OCI-LY7 (cell line): ENCODE measurements at regions not wholly inside any gene's neighbourhood (a gene's known extent, or its start where the extent isn't known, plus 50 kb on each side); places are given as distances from the start of the nearest gene placed in this dataset.

Experiments
- EZH2phosphoT487 ChIP-seq: fragments of 200-600 bp; sonication (generic); IDR thresholded peaks from 2 replicates; pipeline ENCODE4 v1.6.1; 2018; ENCODE audit warnings: low read depth, borderline replicate concordance, mild to moderate bottlenecking, mixed run types, antibody characterized with exemption, low read length, moderate library complexity, mixed read lengths
- TF ChIP-seq, protein P1 (sequence below): fragments of 200-600 bp; sonication (generic); conservative IDR thresholded peaks from 2 replicates; pipeline ENCODE4 v1.5.1; 2014; ENCODE audit warnings: mild to moderate bottlenecking, antibody characterized with exemption, low read length, moderate library complexity, mixed read lengths

DNA sequence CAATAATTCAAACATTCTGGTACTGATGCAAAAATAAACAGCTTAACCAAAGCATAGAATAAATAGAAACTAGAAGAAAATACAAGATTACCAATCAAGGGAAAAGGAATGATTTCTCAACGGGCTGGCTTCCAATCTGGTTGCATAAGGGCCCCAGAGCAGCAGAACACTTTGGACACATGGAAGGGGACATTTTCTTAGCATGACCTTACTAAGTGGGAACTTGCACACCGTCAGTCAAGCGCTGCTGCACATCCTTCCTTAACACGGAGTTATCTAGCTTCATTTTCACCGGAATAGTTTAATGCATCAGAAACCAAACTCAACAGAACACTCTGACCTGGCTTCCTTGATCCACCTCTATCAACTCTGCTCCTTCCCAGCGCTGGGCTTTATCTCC is 388.5 kb downstream of the VPS13C start:
- no peak for TF ChIP-seq EZH2phosphoT487
- TF ChIP-seq, protein P1, sequence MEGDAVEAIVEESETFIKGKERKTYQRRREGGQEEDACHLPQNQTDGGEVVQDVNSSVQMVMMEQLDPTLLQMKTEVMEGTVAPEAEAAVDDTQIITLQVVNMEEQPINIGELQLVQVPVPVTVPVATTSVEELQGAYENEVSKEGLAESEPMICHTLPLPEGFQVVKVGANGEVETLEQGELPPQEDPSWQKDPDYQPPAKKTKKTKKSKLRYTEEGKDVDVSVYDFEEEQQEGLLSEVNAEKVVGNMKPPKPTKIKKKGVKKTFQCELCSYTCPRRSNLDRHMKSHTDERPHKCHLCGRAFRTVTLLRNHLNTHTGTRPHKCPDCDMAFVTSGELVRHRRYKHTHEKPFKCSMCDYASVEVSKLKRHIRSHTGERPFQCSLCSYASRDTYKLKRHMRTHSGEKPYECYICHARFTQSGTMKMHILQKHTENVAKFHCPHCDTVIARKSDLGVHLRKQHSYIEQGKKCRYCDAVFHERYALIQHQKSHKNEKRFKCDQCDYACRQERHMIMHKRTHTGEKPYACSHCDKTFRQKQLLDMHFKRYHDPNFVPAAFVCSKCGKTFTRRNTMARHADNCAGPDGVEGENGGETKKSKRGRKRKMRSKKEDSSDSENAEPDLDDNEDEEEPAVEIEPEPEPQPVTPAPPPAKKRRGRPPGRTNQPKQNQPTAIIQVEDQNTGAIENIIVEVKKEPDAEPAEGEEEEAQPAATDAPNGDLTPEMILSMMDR: no peak
